ENCODE measurements at regions not wholly inside any gene's neighbourhood (a gene's known extent, or its start where the extent isn't known, plus 50 kb on each side); places are given as distances from the start of the nearest gene placed in this dataset.

DNA sequence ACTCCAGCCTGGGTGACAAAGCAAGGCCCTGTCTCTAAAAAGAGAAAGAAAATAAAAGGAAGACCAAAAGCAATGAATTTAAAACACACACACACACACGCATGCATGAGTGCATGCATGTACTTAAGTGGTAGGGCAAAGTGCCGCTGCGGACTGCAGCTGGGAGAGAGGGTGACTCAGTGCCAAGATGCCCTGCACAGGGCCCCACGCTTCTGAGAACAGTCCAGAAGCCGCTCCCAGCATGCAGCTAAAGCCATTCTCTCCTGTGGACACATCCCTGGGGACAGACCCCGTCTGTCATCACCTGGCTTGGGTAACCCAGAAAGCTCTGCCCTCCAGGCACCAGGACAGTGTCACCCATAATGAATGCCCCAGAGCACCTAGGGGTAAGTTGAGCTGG is 61.0 kb upstream of the MYL10 start:
- DNase-seq (ENCODE audit: low read depth, low spot score) (no peak), FAIRE-seq (no peak), ATAC-seq (no peak)
- ChIA-PET CTCF (interaction anchor here (0.6 to 2.7 kb wide), 6 partner anchors 54 to 547 kb away, joined by 3 to 18 read pairs (median 10); no protein-coding TSS in a partner anchor), RAD21 (ENCODE audit: unreplicated experiment) (interaction anchor here (0.8 to 2.4 kb wide), 3 partner anchors 121 to 702 kb away, joined by 3 to 13 read pairs (median 3); no protein-coding TSS in a partner anchor), POLR2A (no interaction called here), SMC1A (ENCODE audit: uncharacterized antibody, unreplicated experiment) (interaction anchor here (0.9 to 1.9 kb wide), 4 partner anchors 53 to 580 kb away, joined by 3 to 12 read pairs (median 4); no protein-coding TSS in a partner anchor)
- Histone ChIP-seq H3K4me3 (no peak overlapping the region), H3K4me1 (ENCODE audit: control insufficient read depth, insufficient read depth, low read length) (peaks cover 6% of the 10 kb centered on the region; the same call in 1 of the 2 replicates), H3K27ac (ENCODE audit: control insufficient read depth, insufficient read depth) (no peak overlapping the region), H3K36me3 (ENCODE audit: control insufficient read depth in 2 of 2, insufficient read depth in 2 of 2, low read length in 1 of 2) (no peaks in the 10 kb centered on the region), H3K4me2 (ENCODE audit: control insufficient read depth, insufficient read depth) (no peak overlapping the region), H3K79me2 (ENCODE audit: control insufficient read depth, insufficient read depth, low read length) (no peaks in the 10 kb centered on the region), H3K27me3 (replicated peaks in 1 of 2; ENCODE audit: control insufficient read depth in 2 of 2, insufficient read depth in 2 of 2, low read length in 1 of 2) (no peaks in the 10 kb centered on the region), H3K9me3 (replicated peaks; ENCODE audit: control insufficient read depth, insufficient read depth, low read length) (no peaks in the 10 kb centered on the region), H4K20me1 (ENCODE audit: control insufficient read depth, insufficient read depth) (no peaks in the 10 kb centered on the region), H2AFZ (ENCODE audit: control insufficient read depth, low read depth, low read length) (no peak overlapping the region), H3K9ac (ENCODE audit: control insufficient read depth, insufficient read depth, low read length) (no peak overlapping the region)
- TF ChIP-seq KDM1A (IDR thresholded peaks at IDR 0.05; ENCODE audit: borderline replicate concordance) (no peak), FOS (IDR thresholded peaks at IDR 0.05; ENCODE audit: borderline replicate concordance, extremely low read depth, insufficient read length) (no peak), TAF1 (IDR thresholded peaks at IDR 0.05; ENCODE audit: borderline replicate concordance, low read depth, low read length) (no peak), MEF2B (IDR thresholded peaks at IDR 0.05; ENCODE audit: partially characterized antibody, poor library complexity, severe bottlenecking) (no peak), CBX3 (IDR thresholded peaks at IDR 0.05; ENCODE audit: borderline replicate concordance, low read depth) (no peak), REST (IDR thresholded peaks at IDR 0.05; ENCODE audit: low read depth, low read length) (no peak), SRF (IDR thresholded peaks at IDR 0.05; ENCODE audit: low read depth in 2 of 2, low read length in 2 of 2) (no peak), HDAC6 (IDR thresholded peaks at IDR 0.05; ENCODE audit: unreplicated experiment) (no peak), RUNX3 (IDR thresholded peaks at IDR 0.05; ENCODE audit: low read length) (no peak), ESRRA (IDR thresholded peaks at IDR 0.05; ENCODE audit: low read length) (no peak), NFYA (IDR thresholded peaks at IDR 0.05; ENCODE audit: borderline replicate concordance, low read depth, low read length) (no peak), JUND (IDR thresholded peaks at IDR 0.05; ENCODE audit: low read depth, low read length) (no peak), SMARCA5 (IDR thresholded peaks at IDR 0.05) (no peak), BCL11A (IDR thresholded peaks at IDR 0.05; ENCODE audit: low read depth, low read length) (no peak), SIN3A (IDR thresholded peaks at IDR 0.05; ENCODE audit: low read depth, low read length) (no peak), NFIC (IDR thresholded peaks at IDR 0.05; ENCODE audit: low read depth, low read length) (no peak), KAT2A (conservative IDR thresholded peaks at IDR 0.05; ENCODE audit: control insufficient read depth, low read depth, low read length) (no peak), TCF3 (IDR thresholded peaks at IDR 0.05; ENCODE audit: borderline replicate concordance, insufficient read depth, low read depth, low read length) (no peak)
- TF ChIP-seq, protein P1, sequence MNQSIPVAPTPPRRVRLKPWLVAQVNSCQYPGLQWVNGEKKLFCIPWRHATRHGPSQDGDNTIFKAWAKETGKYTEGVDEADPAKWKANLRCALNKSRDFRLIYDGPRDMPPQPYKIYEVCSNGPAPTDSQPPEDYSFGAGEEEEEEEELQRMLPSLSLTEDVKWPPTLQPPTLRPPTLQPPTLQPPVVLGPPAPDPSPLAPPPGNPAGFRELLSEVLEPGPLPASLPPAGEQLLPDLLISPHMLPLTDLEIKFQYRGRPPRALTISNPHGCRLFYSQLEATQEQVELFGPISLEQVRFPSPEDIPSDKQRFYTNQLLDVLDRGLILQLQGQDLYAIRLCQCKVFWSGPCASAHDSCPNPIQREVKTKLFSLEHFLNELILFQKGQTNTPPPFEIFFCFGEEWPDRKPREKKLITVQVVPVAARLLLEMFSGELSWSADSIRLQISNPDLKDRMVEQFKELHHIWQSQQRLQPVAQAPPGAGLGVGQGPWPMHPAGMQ (IDR thresholded peaks at IDR 0.05; ENCODE audit: borderline replicate concordance) = no peak
- TF ChIP-seq, protein P2, sequence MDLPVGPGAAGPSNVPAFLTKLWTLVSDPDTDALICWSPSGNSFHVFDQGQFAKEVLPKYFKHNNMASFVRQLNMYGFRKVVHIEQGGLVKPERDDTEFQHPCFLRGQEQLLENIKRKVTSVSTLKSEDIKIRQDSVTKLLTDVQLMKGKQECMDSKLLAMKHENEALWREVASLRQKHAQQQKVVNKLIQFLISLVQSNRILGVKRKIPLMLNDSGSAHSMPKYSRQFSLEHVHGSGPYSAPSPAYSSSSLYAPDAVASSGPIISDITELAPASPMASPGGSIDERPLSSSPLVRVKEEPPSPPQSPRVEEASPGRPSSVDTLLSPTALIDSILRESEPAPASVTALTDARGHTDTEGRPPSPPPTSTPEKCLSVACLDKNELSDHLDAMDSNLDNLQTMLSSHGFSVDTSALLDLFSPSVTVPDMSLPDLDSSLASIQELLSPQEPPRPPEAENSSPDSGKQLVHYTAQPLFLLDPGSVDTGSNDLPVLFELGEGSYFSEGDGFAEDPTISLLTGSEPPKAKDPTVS (IDR thresholded peaks at IDR 0.05; ENCODE audit: low read depth, low read length) = no peak
- 58% methylated on average over 6 of the region's 6 CpGs for WGBS (ENCODE audit: insufficient coverage, insufficient replicate concordance, low lambda C conversion rate, missing lambda C conversion rate)
- no TSS peak for BruUV-seq (replicated peaks)
- intact Hi-C loops (cut with micrococcal nuclease; ENCODE audit: unreplicated experiment) (no loop called here), in situ Hi-C loops (cut with MboI) (loop anchor here (5.0 kb wide), 1 partner anchor 122 kb away; no protein-coding TSS in a partner anchor)
